ENCODE measurements at regions not wholly inside any gene's neighbourhood (a gene's known extent, or its start where the extent isn't known, plus 50 kb on each side); places are given as distances from the start of the nearest gene placed in this dataset.

DNA sequence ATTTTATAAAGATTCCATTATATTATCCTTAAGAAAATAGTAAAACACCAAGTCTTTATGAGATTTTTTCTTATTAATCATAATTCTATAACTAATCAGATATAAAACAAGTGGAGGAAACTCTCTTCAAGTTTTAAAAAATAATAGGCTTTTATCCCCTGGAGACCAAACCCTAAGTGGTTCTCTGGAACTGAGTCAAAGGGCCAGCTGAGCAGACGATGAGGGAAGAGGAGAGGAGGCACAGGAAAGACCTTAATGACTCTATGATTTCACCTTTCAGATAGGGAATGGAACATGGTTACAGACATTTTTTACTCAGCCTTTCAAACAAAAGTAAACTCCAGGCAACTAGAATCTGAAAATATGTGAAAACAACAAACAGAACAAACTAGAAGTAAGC lies 201.8 kb downstream of the SLC39A8 start:
- H3K36me3 Mint-ChIP-seq = no peaks in the 10 kb centered on the region
- H3K4me3 Mint-ChIP-seq = no peak overlapping the region
- peaks cover under 1% of the 10 kb centered on the region for H3K27me3 Mint-ChIP-seq
- CTCF ChIA-PET = no interaction called here
- H3K4me1 Mint-ChIP-seq = no peaks in the 10 kb centered on the region
- H3K27ac Mint-ChIP-seq = no peak overlapping the region
- DNase-seq = no peak
- no peaks in the 10 kb centered on the region for H3K9me3 Mint-ChIP-seq

DNA sequence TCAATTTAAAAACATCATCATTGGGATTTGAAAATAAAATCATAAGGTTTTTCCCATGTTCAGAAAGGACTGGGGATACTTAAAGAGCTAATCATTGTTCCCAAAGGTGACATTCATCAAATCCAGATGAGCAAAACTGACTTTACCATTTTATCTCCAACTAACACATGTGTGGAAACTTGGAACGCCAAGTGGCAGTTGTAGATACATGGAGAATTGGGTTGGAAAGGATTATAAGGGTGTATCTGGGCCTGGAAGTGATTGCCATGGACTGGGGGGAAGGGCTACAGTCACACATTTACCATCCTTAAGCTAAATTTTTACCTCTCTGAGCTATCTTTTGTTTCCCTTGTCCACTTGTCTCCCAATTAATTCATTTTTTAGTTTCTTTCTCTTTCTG lies 203.4 kb downstream of the SLC39A8 start:
- Mint-ChIP-seq H3K27me3 (no peaks in the 10 kb centered on the region), H3K4me1 (no peaks in the 10 kb centered on the region), H3K27ac (no peak overlapping the region), H3K4me3 (no peak overlapping the region), H3K9me3 (no peaks in the 10 kb centered on the region), H3K36me3 (no peaks in the 10 kb centered on the region)
- DNase-seq = no peak
- CTCF ChIA-PET = no interaction called here

DNA sequence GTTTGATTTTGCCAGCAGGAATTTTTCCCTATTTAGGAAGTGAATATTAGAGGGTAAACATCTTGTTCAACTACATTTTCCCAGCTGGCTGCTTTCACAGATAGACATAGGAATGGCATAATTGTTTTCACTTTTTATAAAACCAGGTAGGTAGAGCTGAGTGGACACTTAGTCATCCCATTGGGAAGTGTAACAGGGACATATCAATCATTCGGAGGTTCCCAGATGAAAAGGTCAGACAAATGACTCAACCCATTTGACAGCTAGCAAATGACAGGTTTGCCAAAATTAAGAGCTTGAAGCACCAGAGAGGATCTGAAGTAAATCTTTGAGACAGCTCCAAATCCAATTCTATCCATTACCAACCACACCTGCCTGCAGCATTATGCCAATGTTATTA lies 205.3 kb downstream of the SLC39A8 start:
- Mint-ChIP-seq H3K27me3 (no peaks in the 10 kb centered on the region), H3K27ac (no peak overlapping the region), H3K4me3 (no peak overlapping the region), H3K9me3 (no peaks in the 10 kb centered on the region), H3K4me1 (no peaks in the 10 kb centered on the region), H3K36me3 (no peaks in the 10 kb centered on the region)
- CTCF ChIA-PET = no interaction called here
- no peak for DNase-seq

DNA sequence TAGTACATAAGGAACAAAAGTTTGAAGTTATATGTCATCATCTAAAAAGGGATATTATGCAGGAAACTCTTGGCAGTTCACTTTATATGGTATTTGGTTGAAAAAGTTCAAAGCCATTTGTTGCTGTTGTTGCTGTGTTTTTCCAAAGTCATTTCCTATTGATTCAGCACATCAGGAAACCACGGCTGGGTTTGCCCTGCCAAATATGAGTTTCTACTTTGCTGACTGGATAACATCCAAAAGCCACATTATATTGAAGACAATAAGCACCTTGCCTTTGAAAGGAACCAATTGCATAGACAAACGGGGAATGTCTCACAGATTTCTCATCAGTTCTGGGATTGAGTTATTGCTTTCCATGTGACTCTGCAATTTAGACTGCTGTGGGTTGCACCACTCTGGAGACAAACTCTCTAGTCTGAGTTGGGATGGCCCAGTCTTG lies 206.1 kb downstream of the SLC39A8 start:
- no peak overlapping the region for H3K4me3 Mint-ChIP-seq
- no peaks in the 10 kb centered on the region for H3K9me3 Mint-ChIP-seq
- H3K4me1 Mint-ChIP-seq = no peaks in the 10 kb centered on the region
- H3K27me3 Mint-ChIP-seq = no peaks in the 10 kb centered on the region
- H3K36me3 Mint-ChIP-seq = no peaks in the 10 kb centered on the region
- no peak overlapping the region for H3K27ac Mint-ChIP-seq
- CTCF ChIA-PET = no interaction called here
- DNase-seq = no peak

DNA sequence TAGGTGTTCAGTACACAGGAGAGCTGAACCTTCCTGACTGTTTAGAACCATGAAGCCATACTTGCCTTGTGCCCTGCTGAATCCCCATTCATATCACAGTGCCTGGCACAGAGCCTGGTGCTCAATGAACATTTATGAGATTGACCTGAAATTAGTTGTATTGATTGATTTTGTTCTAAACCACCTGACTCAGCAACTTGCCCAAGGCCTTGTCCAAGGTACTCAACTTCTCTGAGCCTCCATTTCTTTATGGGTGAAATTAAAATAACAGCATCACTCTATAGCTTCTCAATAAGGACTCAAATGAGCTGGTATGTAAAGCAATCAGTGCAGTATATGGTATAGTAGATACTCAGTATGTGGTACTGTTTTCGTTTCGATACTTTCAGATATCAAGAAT lies 208.1 kb downstream of the SLC39A8 start:
- Mint-ChIP-seq H3K9me3 (no peaks in the 10 kb centered on the region), H3K36me3 (no peaks in the 10 kb centered on the region), H3K4me3 (no peak overlapping the region), H3K27me3 (no peaks in the 10 kb centered on the region), H3K27ac (no peak overlapping the region), H3K4me1 (no peaks in the 10 kb centered on the region)
- CTCF ChIA-PET = no interaction called here
- no peak for DNase-seq

DNA sequence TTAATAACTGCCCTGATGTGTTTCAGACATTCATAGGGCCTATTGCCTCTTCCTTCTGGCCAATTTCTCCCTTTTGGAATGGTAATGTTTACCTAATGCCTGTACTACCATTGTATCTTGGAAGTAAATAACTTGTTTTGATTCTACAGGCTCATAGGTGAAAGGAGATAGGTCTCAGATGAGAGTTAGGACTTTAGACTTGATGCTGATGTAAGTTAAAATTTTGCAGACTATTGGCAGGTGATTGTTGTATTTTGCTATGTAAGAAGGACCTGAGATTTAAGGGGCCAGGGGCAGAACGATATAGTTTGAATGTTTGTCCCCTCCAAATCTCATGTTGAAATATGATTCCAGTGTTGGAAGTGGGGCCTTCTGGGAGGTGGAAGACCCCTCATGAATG lies 215.5 kb downstream of the SLC39A8 start:
- no peak overlapping the region for H3K27ac Mint-ChIP-seq
- DNase-seq = no peak
- no peaks in the 10 kb centered on the region for H3K27me3 Mint-ChIP-seq
- H3K4me1 Mint-ChIP-seq = no peaks in the 10 kb centered on the region
- CTCF ChIA-PET = no interaction called here
- H3K4me3 Mint-ChIP-seq = no peak overlapping the region
- H3K9me3 Mint-ChIP-seq = no peaks in the 10 kb centered on the region
- no peaks in the 10 kb centered on the region for H3K36me3 Mint-ChIP-seq
